K562 (cell line): ENCODE measurements at regions not wholly inside any gene's neighbourhood (a gene's known extent, or its start where the extent isn't known, plus 50 kb on each side); places are given as distances from the start of the nearest gene placed in this dataset.

ENCODE experiments used
- ETV6 ChIP-seq, 3 experiments: fragments of 150-350 bp in 1 of 3; sonication (generic) in 1 of 3; formaldehyde crosslinking in 1 of 3; IDR thresholded peaks; 2 replicates each; pipeline versions ENCODE4 v1.6.1 to v1.8.0; 2014 to 2022; ENCODE audit warnings: borderline replicate concordance in 2 of 3, low read depth in 2 of 3, antibody characterized with exemption in 1 of 3, low read length in 1 of 3, mild to moderate bottlenecking in 1 of 3, missing genetic modification reagents in 1 of 3
- PATZ1 ChIP-seq: fragments of 250-450 bp; sonication (Bioruptor Pico); IDR thresholded peaks from 2 replicates; pipeline ENCODE4 v1.5.0; 2020; ENCODE audit warnings: mild to moderate bottlenecking, borderline replicate concordance
- RB1 ChIP-seq: fragments of 450-650 bp; IDR thresholded peaks from 2 replicates; pipeline ENCODE4 v1.6.1; 2017; ENCODE audit warnings: low read depth, mild to moderate bottlenecking
- THAP12 ChIP-seq: fragments of 250-450 bp; sonication (Bioruptor Pico); IDR thresholded peaks from 2 replicates; pipeline ENCODE4 v1.9.0; 2021; ENCODE audit warnings: mild to moderate bottlenecking, inconsistent platforms
- ZNF444 ChIP-seq: fragments of 250-450 bp; sonication (Bioruptor Pico); IDR thresholded peaks from 2 replicates; pipeline ENCODE4 v1.4.0; 2020; ENCODE audit warnings: mild to moderate bottlenecking, moderate library complexity

- TF ChIP-seq PATZ1 (no peak), THAP12 (CRISPR knock-in tag) (no peak), RB1 (peak; percentile 52; the same call in 1 of the 2 replicates), ZNF444 (CRISPR knock-in tag) (no peak), ETV6 (IDR thresholded peaks at IDR 0.05; ENCODE audit: borderline replicate concordance in 1 of 2, low read depth in 2 of 2, low read length in 1 of 2) (no peak), ETV6 (CRISPR knock-in tag; IDR thresholded peaks at IDR 0.05; ENCODE audit: borderline replicate concordance) (no peak)
Observed at GRCh38 chr5:96336351-96336985, 96.6 kb downstream of the PCSK1 start (continued).
